ENCODE measurements at regions not wholly inside any gene's neighbourhood (a gene's known extent, or its start where the extent isn't known, plus 50 kb on each side); places are given as distances from the start of the nearest gene placed in this dataset.

DNA sequence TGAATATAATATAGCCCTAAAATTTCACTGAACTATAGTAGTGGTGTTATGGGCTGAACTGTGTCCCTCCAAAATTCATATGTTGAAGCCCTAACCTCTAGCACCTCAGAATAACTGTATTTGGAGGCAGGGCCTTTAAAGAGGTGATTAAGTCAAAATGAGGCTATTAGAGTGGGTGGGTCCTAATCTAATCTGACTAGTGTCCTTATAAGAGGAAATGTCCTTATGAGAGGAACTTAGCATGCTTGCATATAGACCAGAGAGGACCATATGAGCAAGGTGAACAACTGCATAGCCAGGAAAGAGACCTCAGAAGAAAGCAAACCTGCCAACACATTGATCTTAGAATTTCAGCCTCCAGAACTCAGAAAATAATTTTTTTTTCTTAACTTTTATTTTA lies 238.4 kb downstream of the ZEB2 start:
- no peak for DNase-seq (ENCODE audit: low read depth in 3 of 3)

GRCh38 chr2:144280009-144280408 lies 239.9 kb downstream of the ZEB2 start:
- no peak for DNase-seq (ENCODE audit: low read depth in 3 of 3)

GRCh38 chr2:144279165-144279564 lies 240.8 kb downstream of the ZEB2 start:
- DNase-seq (ENCODE audit: low read depth in 3 of 3), result no peak

GRCh38 chr2:144277622-144278354 lies 242.1 kb downstream of the ZEB2 start:
- DNase-seq (ENCODE audit: low read depth in 3 of 3), result no peak

- no peak for DNase-seq (ENCODE audit: low read depth in 3 of 3)
Measured at GRCh38 chr2:144275340-144275739, 244.6 kb downstream of the ZEB2 start.

- DNase-seq (ENCODE audit: low read depth in 3 of 3), result no peak
Measured at GRCh38 chr2:144274131-144274530, 245.8 kb downstream of the ZEB2 start.

- DNase-seq (ENCODE audit: low read depth in 3 of 3), result no peak
Measured at GRCh38 chr2:144270951-144271350, 249.0 kb downstream of the ZEB2 start.

DNA sequence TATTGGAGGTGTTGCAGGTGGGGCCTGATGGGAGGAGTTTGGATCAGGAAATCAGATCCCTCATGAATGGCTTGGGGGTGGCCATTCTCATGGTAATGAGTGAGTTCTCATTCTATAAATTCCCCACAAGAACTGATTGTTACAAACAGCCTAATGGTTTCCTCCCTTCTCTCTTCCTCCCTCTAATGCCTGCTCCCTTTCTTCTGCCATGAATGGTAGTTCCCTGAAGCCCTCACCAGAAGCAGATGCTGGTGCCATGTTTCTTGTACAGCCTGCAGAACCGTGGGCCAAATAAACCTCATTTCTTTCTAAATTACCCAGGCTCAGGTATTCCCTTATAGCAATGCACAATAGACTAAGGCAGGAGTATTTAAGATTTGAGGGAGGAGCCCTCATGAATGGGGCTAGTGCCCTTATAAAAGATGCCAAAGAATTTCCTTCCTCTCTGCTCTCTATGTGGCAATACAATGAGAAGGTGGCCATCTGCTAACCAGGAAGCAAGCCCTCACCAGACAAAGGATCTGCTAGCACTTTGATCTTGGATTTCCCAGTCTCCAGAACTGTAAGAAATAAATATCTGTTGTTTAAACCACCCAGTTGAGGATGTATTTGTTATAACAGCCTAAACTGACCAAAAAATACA lies 251.8 kb downstream of the ZEB2 start:
- DNase-seq (ENCODE audit: low read depth in 3 of 3), result no peak

GRCh38 chr2:144267239-144267638 lies 252.7 kb downstream of the ZEB2 start:
- DNase-seq (ENCODE audit: low read depth in 3 of 3), result no peak

GRCh38 chr2:144265654-144266053 lies 254.3 kb downstream of the ZEB2 start:
- DNase-seq (ENCODE audit: low read depth in 3 of 3), result no peak

- no peak for DNase-seq (ENCODE audit: low read depth in 3 of 3)
Measured at GRCh38 chr2:144261966-144262365, 258.0 kb downstream of the ZEB2 start.

DNA sequence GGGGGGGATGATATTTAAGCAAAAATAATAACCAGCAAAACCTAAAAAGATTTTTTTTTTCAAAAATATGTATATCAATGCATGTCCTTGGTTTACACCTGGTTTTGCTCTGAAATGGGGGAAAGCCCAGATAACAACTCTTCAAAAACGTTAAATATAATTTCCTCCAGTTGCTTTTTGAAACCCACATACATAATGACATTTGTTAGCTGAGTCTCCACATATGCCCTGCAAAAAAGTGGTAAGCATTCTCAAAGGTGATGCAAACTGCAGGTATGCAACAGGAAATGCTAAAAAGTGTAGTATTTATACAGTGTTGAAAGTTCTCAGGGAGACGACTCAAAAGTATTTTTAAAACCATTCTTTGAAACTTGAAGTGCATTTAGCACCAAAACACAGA lies 258.6 kb downstream of the ZEB2 start:
- DNase-seq (ENCODE audit: low read depth in 3 of 3), result no peak

GRCh38 chr2:144259332-144259731 lies 260.6 kb downstream of the ZEB2 start:
- no peak for DNase-seq (ENCODE audit: low read depth in 3 of 3)

GRCh38 chr2:144258154-144258553 lies 261.8 kb downstream of the ZEB2 start:
- DNase-seq (ENCODE audit: low read depth in 3 of 3), result no peak

DNA sequence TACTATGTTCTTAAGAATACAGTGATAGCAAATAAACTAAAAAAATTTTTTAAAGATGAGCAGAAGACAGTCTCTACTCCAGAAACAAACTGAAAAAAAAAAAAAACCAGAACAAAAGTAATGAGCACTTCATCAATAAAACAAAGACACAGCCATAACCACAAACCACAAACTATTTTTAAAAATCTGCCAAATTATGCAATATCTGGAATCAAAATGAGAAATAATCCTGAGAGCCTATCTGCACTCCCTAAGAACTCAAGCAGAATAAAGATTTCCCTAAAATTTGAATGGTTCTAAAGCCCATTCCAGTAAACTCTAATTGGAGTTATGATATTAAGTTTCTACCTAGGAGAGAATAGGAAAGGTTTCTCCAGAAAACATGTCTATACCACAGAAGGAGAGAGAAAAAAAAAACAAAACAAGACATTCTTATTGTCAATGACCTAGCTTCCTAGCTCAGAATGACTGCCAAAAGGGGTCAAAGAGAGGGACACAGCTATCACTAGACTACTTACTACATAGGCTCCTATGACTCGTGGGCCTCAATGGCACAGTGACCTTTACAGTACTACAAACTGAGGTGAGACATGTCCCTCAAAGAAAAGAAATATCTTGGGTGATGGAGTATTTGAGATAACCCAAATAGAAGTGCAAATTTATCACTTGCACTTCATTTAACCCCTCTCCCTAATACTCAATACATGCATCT lies 262.8 kb downstream of the ZEB2 start:
- DNase-seq (ENCODE audit: low read depth in 3 of 3), result no peak

DNA sequence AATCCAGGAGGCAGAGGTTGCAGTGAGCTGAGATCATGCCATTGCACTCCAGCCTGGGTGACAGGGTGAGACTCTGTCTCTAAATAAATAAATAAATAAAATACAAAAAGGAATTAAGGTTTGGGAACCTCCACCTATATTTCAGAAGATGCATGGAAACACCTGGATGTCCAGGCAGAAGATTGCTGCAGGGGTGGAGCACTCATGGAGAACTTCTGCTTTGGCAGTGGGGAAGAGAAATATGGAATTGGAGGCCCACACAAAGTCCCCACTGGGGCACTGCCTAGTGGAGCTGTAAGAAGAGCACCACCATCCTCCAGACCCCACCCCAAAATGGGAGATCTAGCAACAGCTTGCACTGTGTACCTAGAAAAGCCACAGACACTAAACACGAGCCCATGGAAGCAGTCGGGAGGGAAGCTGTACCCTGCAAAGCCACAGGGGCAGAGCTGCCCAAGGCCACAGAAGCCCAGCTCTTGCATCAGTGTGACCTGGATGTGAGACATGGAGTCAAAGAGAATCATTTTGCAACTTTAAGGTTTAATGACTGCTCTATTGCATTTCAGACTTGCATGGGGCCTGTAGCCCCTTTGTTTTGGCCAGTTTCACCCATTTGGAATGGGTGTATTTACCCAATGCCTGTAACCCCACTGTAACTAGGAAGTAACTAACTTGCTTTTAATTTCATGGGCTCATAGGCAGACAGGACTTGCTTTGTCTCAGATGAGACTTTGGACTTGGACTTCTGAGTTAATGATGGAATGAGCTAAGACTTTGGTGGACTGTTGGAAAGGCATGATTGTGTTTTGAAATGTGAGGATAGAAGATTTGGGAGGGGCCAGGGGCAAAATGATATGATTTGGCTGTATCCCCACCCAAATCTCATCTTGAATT lies 265.3 kb downstream of the ZEB2 start:
- DNase-seq (ENCODE audit: low read depth in 3 of 3), result no peak

GRCh38 chr2:144253743-144254142 lies 266.2 kb downstream of the ZEB2 start:
- DNase-seq (ENCODE audit: low read depth in 3 of 3), result no peak

DNA sequence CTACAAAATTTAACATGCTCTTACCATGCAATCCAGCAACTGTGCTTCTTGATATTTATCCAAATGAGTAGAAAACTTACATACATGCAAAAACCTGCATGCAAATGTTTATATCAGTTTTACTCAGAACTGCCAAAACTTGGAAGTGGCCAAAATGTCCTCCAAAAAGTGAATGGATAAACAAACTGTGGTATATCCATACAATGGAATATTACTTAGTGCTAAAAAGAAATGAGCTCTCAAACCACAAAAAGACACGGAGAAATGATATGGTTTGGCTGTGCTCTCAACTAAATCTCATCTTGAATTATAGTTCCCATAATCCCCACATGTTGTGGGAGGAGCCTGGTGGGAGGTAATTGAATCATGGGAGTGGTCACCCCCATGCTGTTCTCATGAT lies 267.2 kb downstream of the ZEB2 start:
- DNase-seq (ENCODE audit: low read depth in 3 of 3), result no peak

GRCh38 chr2:144249035-144249637 lies 270.8 kb downstream of the ZEB2 start:
- DNase-seq (ENCODE audit: low read depth in 3 of 3), result no peak

DNA sequence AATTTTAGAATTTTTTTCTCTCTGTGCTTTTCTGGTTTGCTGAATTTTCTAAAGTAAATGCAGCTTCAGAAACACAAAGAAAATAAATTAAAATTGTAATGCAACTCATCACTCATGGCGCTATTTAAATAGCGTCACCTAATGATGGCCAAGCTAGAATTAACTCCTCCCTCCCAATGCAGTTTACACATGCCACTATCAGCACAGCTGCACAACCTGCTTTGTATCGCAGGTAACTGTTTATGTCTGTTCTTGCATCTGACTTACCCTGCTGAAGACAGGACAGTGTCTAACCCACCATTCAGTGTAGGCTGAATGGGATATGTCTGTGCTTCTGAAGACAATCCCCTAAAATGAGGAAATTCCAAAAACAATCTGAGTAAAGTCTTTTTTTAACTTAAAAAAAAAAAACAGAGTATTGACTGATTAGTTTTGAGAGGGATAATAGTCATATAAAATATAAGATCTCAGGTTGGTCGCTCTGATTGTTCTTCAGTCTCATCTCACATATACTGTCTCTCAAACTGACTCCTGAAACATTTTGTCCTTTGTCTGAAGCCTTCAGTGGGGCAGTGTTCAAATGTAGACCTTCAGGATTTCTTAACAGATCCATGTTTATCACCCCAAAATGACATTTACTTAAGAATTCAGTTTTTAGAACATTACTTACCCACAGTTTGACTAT lies 271.4 kb downstream of the ZEB2 start:
- DNase-seq (ENCODE audit: low read depth in 3 of 3), result no peak

DNA sequence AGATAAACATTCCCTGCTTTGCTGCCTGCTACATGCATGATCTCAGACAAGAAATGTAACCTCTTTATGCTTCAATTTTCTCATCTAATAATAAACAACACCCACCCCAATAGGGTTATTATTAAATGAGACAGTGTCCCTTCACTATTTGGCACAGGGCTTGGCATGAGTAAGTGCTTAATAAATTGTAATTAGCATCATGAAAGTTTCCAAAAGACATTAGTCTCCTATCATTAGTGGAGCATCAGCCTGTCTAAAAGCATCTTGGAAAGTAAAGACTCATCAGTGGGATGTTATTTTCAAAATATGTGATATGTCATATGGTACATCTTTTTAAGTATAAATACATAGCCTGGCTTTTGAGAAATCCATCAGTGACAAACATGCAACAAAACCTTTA lies 275.0 kb downstream of the ZEB2 start:
- no peak for DNase-seq (ENCODE audit: low read depth in 3 of 3)
